ENCODE measurements at regions not wholly inside any gene's neighbourhood (a gene's known extent, or its start where the extent isn't known, plus 50 kb on each side); places are given as distances from the start of the nearest gene placed in this dataset.

DNA sequence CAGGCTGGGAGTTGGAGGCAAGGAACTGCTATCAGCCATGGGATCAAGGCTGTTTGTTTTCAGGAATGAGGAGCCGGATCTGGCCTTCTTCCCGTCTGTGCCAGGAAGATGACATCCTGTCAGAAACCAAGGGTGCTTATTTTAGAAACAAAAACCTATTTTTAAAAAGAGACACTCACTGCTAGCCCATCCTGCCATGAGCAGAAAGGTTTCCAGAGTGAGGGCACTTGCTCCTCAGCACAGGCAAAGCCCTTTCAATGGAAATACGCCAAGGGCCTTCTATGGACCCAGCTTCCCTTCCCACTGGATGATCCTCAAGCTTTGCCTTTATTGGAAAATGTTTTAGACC, 132.6 kb upstream of the FSTL4 start (continued):
- TF ChIP-seq, protein P1, sequence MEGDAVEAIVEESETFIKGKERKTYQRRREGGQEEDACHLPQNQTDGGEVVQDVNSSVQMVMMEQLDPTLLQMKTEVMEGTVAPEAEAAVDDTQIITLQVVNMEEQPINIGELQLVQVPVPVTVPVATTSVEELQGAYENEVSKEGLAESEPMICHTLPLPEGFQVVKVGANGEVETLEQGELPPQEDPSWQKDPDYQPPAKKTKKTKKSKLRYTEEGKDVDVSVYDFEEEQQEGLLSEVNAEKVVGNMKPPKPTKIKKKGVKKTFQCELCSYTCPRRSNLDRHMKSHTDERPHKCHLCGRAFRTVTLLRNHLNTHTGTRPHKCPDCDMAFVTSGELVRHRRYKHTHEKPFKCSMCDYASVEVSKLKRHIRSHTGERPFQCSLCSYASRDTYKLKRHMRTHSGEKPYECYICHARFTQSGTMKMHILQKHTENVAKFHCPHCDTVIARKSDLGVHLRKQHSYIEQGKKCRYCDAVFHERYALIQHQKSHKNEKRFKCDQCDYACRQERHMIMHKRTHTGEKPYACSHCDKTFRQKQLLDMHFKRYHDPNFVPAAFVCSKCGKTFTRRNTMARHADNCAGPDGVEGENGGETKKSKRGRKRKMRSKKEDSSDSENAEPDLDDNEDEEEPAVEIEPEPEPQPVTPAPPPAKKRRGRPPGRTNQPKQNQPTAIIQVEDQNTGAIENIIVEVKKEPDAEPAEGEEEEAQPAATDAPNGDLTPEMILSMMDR (IDR thresholded peaks at IDR 0.05; ENCODE audit: control extremely low read depth in 1 of 3, insufficient read depth in 1 of 3, low read depth in 1 of 3, low read length in 3 of 3) = no peak
- no peak for TF ChIP-seq RNF2 (IDR thresholded peaks at IDR 0.05; ENCODE audit: borderline replicate concordance, low read depth, low read length, missing control alignments, poor library complexity, severe bottlenecking)
